Caco-2 (cell line): ENCODE measurements at regions not wholly inside any gene's neighbourhood (a gene's known extent, or its start where the extent isn't known, plus 50 kb on each side); places are given as distances from the start of the nearest gene placed in this dataset.

Experiments used
- BruUV-seq: library from RNA; stranded (reverse); fragments of 400-500 nt; replicated peaks from 2 replicates; lab custom pipeline; 2021; lab: Mats Ljungman, UMichigan
- CTCF ChIA-PET: fragments of 300-600 bp; sonication (Branson Sonifier 250); formaldehyde crosslinking; loops from one replicate; lab custom pipeline; 2022; ENCODE audit warnings: antibody characterized with exemption; lab: Charles Lee
- POLR2A ChIA-PET: fragments of 300-600 bp; sonication (Branson Sonifier 250); formaldehyde crosslinking; loops from one replicate; lab custom pipeline; 2022; ENCODE audit warnings: antibody characterized with exemption; lab: Charles Lee
- DNase-seq, 2 experiments: peaks; one replicate each; pipeline versions ENCODE4 v3.0.0 to v3.0.0-alpha.2; 2020 to 2022
- H3K27me3 ChIP-seq: replicated peaks from 2 replicates; pipeline ENCODE4 v1.6.0; 2011; ENCODE audit warnings: low read length; ENCODE audit not compliant: control insufficient read depth, insufficient read depth
- H3K36me3 ChIP-seq: 2 replicates; pipeline ENCODE4 v1.5.1; 2011; ENCODE audit warnings: low read length; ENCODE audit not compliant: control insufficient read depth, insufficient read depth
- H3K4me1 ChIP-seq: fragments of 250-450 bp; sonication (Bioruptor Pico); 2 replicates; pipeline ENCODE4 v1.5.1; 2020; ENCODE audit warnings: mild to moderate bottlenecking
- H3K4me3 ChIP-seq: 2 replicates; pipeline ENCODE4 v1.5.1; 2011; ENCODE audit warnings: low read depth, mild to moderate bottlenecking, control low read depth, low read length
- H3K9me3 ChIP-seq: fragments of 250-450 bp; sonication (Bioruptor Pico); 2 replicates; pipeline ENCODE4 v1.5.1; 2020; ENCODE audit warnings: mild to moderate bottlenecking, moderate library complexity
- H3K27ac Mint-ChIP-seq: one replicate; pipeline ENCODE4 v1.8.0; 2022; ENCODE audit warnings: mixed read lengths; ENCODE audit not compliant: unreplicated experiment
- H3K27me3 Mint-ChIP-seq: one replicate; pipeline ENCODE4 v1.8.0; 2022; ENCODE audit warnings: mixed read lengths; ENCODE audit not compliant: insufficient read depth, unreplicated experiment
- H3K36me3 Mint-ChIP-seq: one replicate; pipeline ENCODE4 v1.8.0; 2022; ENCODE audit warnings: mild to moderate bottlenecking, mixed read lengths; ENCODE audit not compliant: insufficient read depth, unreplicated experiment
- H3K4me1 Mint-ChIP-seq: one replicate; pipeline ENCODE4 v1.8.0; 2022; ENCODE audit warnings: low read depth, mixed read lengths; ENCODE audit not compliant: unreplicated experiment
- H3K4me3 Mint-ChIP-seq: one replicate; pipeline ENCODE4 v1.8.0; 2022; ENCODE audit warnings: mild to moderate bottlenecking, moderate library complexity, mixed read lengths; ENCODE audit not compliant: unreplicated experiment
- H3K9me3 Mint-ChIP-seq: one replicate; pipeline ENCODE4 v1.8.0; 2022; ENCODE audit warnings: mixed read lengths; ENCODE audit not compliant: unreplicated experiment
- CTCF ChIP-seq, 2 experiments: fragments of 200-600 bp in 1 of 2; IDR thresholded peaks; 1 replicate in 1 of 2; 2 replicates in 1 of 2; pipeline versions ENCODE4 v1.5.1 to v1.8.0; 2011 to 2022; ENCODE audit warnings: antibody characterized with exemption in 1 of 2, control low read depth in 1 of 2, inconsistent platforms in 1 of 2, low read depth in 1 of 2, low read length in 1 of 2, mild to moderate bottlenecking in 1 of 2, moderate library complexity in 1 of 2; ENCODE audit not compliant: insufficient read depth in 1 of 2, severe bottlenecking in 1 of 2, unreplicated experiment in 1 of 2
- intact Hi-C: fragments of 100-400 bp; cut with micrococcal nuclease; formaldehyde crosslinking; loops from one replicate; pipeline ENCODE4 v1.10.0; 2022; ENCODE audit not compliant: unreplicated experiment

DNA sequence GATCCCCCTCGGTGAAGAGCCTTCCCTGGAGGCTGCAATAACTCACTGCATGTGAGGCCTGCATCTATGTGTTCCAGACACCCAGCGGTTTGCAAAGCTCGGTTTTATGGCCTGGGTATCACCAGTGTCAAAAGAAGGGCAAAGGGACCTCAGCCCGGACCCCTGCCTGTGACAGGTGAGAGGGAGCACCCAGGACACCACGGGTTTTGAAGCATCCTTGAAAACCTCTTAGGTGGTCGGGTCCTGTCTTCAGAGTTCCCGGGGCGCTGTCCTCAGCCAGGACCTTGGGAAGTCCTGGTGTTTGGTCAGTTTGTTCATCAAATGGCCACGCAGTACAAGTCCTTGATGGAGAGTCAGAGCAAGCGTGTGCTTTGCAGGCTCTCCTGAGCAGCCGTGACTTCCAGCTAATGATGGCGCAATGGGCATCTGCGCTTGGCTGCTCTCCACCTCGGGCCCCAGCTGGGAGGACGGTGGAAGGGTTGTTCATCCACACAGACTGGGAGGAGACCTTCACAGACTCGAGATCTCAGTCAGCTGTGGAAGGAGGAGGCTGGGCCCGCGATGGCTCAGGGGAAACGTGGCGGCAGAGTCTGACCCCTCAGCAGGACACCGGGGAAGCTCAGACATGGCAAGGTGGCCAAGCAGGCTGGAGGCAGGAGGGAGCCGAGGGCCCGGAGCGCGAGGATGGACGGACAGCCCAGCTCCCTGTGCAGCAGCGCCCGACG lies 113.1 kb upstream of the GPC1 start:
- Histone ChIP-seq H3K36me3 (no peaks in the 10 kb centered on the region), H3K9me3 (no peaks in the 10 kb centered on the region), H3K4me1 (no peaks in the 10 kb centered on the region), H3K4me3 (no peak overlapping the region), H3K27me3 (no peaks in the 10 kb centered on the region)
- Mint-ChIP-seq H3K36me3 (no peaks in the 10 kb centered on the region), H3K27me3 (peaks cover 3% of the 10 kb centered on the region), H3K9me3 (peaks cover 1% of the 10 kb centered on the region), H3K4me3 (no peak overlapping the region), H3K27ac (no peak overlapping the region), H3K4me1 (no peaks in the 10 kb centered on the region)
- ChIA-PET POLR2A (no interaction called here), CTCF (no interaction called here)
- intact Hi-C loops: no loop called here
- no peak for TF ChIP-seq CTCF (IDR thresholded peaks at IDR 0.05; ENCODE audit: insufficient read depth in 1 of 2, low read depth in 1 of 2, low read length in 1 of 2, severe bottlenecking in 1 of 2, unreplicated experiment in 1 of 2)
- no peak for DNase-seq
- no TSS peak for BruUV-seq

DNA sequence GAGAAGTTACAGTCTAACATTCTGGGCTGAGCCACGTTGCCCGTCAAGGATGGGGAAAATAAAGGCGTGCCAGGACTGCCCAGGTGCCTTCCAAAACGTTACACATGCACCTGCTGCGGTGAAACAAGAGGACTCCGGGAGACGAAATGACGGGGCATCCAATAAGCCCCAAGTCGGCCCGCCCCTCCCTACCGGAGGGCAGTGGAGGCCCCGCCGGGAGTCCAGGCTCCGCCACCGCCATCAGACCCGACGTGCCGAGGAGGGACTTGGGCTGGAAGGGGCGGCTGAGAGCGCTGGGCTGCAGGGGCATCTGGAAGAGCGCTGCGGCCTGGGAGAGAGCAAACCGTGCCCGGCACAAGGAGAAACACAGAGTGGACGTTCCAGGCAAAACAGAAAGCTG lies 112.5 kb upstream of the GPC1 start:
- Mint-ChIP-seq H3K27me3 (peaks cover 3% of the 10 kb centered on the region), H3K4me3 (no peak overlapping the region), H3K36me3 (no peaks in the 10 kb centered on the region), H3K27ac (no peak overlapping the region), H3K9me3 (no peaks in the 10 kb centered on the region), H3K4me1 (no peaks in the 10 kb centered on the region)
- ChIA-PET CTCF (no interaction called here), POLR2A (no interaction called here)
- H3K36me3 ChIP-seq: no peaks in the 10 kb centered on the region
- H3K4me3 ChIP-seq: no peak overlapping the region
- no TSS peak for BruUV-seq
- no peak for TF ChIP-seq CTCF (IDR thresholded peaks at IDR 0.05; ENCODE audit: insufficient read depth in 1 of 2, low read depth in 1 of 2, low read length in 1 of 2, severe bottlenecking in 1 of 2, unreplicated experiment in 1 of 2)
- DNase-seq: no peak
- H3K27me3 ChIP-seq: no peaks in the 10 kb centered on the region
- intact Hi-C loops: no loop called here
- no peaks in the 10 kb centered on the region for H3K9me3 ChIP-seq
- H3K4me1 ChIP-seq: no peaks in the 10 kb centered on the region

DNA sequence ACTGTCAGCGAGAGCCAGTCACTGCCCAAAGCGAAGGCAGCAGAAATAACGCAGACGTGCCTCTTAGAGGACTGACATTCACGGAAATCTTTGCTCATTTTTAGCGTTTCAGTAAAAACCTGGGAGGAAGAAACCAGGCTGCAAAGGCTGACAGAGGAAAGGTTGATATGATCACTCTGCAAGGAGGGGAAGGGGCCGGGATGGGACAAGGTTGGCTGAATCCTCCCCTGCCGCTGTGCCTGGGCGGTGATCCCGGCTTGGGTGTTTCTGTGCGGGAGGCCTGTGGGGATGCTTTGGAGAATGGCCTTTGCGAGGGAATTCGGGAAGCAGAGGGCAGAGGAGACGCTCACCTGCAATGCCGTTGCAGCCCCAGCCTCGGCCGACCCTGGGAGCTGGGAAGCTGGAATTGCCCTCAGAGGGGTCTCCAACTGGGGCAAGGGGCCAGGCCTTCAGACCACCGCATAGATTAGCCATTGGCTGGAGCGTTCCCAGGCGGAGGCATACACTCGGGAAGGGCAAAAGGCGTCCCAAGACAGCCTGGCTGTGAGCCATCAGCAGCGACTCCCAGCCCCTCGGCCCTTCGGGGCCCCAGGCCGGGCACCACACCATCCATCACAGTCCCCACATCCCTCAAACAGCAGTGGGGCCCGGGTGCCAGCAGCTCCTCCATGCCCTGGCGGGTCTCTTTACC lies 111.7 kb upstream of the GPC1 start:
- no peak for TF ChIP-seq CTCF (IDR thresholded peaks at IDR 0.05; ENCODE audit: insufficient read depth in 1 of 2, low read depth in 1 of 2, low read length in 1 of 2, severe bottlenecking in 1 of 2, unreplicated experiment in 1 of 2)
- H3K4me1 Mint-ChIP-seq: no peaks in the 10 kb centered on the region
- H3K4me3 Mint-ChIP-seq: no peak overlapping the region
- BruUV-seq: no TSS peak
- H3K27me3 Mint-ChIP-seq: no peaks in the 10 kb centered on the region
- H3K36me3 Mint-ChIP-seq: no peaks in the 10 kb centered on the region
- H3K4me3 ChIP-seq: no peak overlapping the region
- no peaks in the 10 kb centered on the region for H3K9me3 Mint-ChIP-seq
- no peaks in the 10 kb centered on the region for H3K9me3 ChIP-seq
- no peaks in the 10 kb centered on the region for H3K4me1 ChIP-seq
- intact Hi-C loops: no loop called here
- no peak overlapping the region for H3K27ac Mint-ChIP-seq
- CTCF ChIA-PET: no interaction called here
- POLR2A ChIA-PET: no interaction called here
- no peaks in the 10 kb centered on the region for H3K36me3 ChIP-seq
- no peak for DNase-seq
- H3K27me3 ChIP-seq: no peaks in the 10 kb centered on the region
